Stimulated activated CD8-positive, alpha-beta memory T cell treated with anti-CD3 and anti-CD28 coated beads, Interleukin-15, amount 100 ng/mL, for 4 hours (primary cell): ENCODE measurements at regions not wholly inside any gene's neighbourhood (a gene's known extent, or its start where the extent isn't known, plus 50 kb on each side); places are given as distances from the start of the nearest gene placed in this dataset.
"Not testable (repeated sequence)": the region's sequence is repeated elsewhere in the genome, so short reads cannot be mapped to it uniquely, and the experiment has no call there.

Experiments used
- DNase-seq, 2 donors: peaks; one replicate each; pipeline ENCODE4 v3.0.0-alpha.2; 2020; ENCODE audit warnings: low read depth in 2 of 2

- DNase-seq, result no peak
Observed at GRCh38 chr6:130713144-130713543, 114.1 kb upstream of the SMLR1 start.

- no peak for DNase-seq
Observed at GRCh38 chr6:130715058-130715457, 112.1 kb upstream of the SMLR1 start.

GRCh38 chr6:130716466-130716865 lies 110.7 kb upstream of the SMLR1 start:
- no peak for DNase-seq

- DNase-seq, result no peak
Observed at GRCh38 chr6:130717657-130718056, 109.5 kb upstream of the SMLR1 start.

GRCh38 chr6:130720076-130720715 lies 107.0 kb upstream of the SMLR1 start:
- DNase-seq, result no peak

GRCh38 chr6:130724089-130724488 lies 103.1 kb upstream of the SMLR1 start:
- no peak for DNase-seq

- no peak for DNase-seq
Observed at GRCh38 chr6:130725551-130725950, 101.7 kb upstream of the SMLR1 start.

- DNase-seq, result not testable (repeated sequence)
Observed at GRCh38 chr6:130728064-130728463, 99.1 kb upstream of the SMLR1 start.

- no peak for DNase-seq
Observed at GRCh38 chr6:130730600-130730999, 96.6 kb upstream of the SMLR1 start.

GRCh38 chr6:130734161-130734560 lies 93.0 kb upstream of the SMLR1 start:
- DNase-seq, result no peak

GRCh38 chr6:130740308-130740707 lies 86.9 kb upstream of the SMLR1 start:
- no peak for DNase-seq

- no peak for DNase-seq
Observed at GRCh38 chr6:130742131-130742681, 85.0 kb upstream of the SMLR1 start.

GRCh38 chr6:130743175-130743574 lies 84.0 kb upstream of the SMLR1 start:
- no peak for DNase-seq

GRCh38 chr6:130744576-130745366 lies 82.4 kb upstream of the SMLR1 start:
- no peak for DNase-seq

GRCh38 chr6:130748041-130748440 lies 79.2 kb upstream of the SMLR1 start:
- DNase-seq, result no peak

GRCh38 chr6:130749402-130749801 lies 77.8 kb upstream of the SMLR1 start:
- no peak for DNase-seq

- no peak for DNase-seq
Observed at GRCh38 chr6:130752267-130752666, 74.9 kb upstream of the SMLR1 start.

GRCh38 chr6:130754786-130755367 lies 72.3 kb upstream of the SMLR1 start:
- DNase-seq, result no peak

GRCh38 chr6:130755368-130756034 lies 71.7 kb upstream of the SMLR1 start:
- DNase-seq, result no peak

- no peak for DNase-seq
Observed at GRCh38 chr6:130756824-130757223, 70.4 kb upstream of the SMLR1 start.

GRCh38 chr6:130758813-130759212 lies 68.4 kb upstream of the SMLR1 start:
- DNase-seq, result no peak

GRCh38 chr6:130760006-130760405 lies 67.2 kb upstream of the SMLR1 start:
- no peak for DNase-seq
